ENCODE measurements at regions not wholly inside any gene's neighbourhood (a gene's known extent, or its start where the extent isn't known, plus 50 kb on each side); places are given as distances from the start of the nearest gene placed in this dataset.
A peak's percentile ranks its signal among the peaks of the same experiment; 100 is the strongest.
"Not testable (repeated sequence)": the region's sequence is repeated elsewhere in the genome, so short reads cannot be mapped to it uniquely, and the experiment has no call there.

- Histone ChIP-seq H3K36me3 (ENCODE audit: control insufficient read depth, insufficient read depth, low read length, severe bottlenecking) (no peaks in the 10 kb centered on the region), H3K4me3 (ENCODE audit: low read length) (no peak overlapping the region), H3K4me1 (ENCODE audit: control insufficient read depth, insufficient read depth, low read length) (no peaks in the 10 kb centered on the region), H3K9ac (ENCODE audit: low read length) (no peak overlapping the region), H3K27me3 (replicated peaks; ENCODE audit: control insufficient read depth, insufficient read depth, low read length) (no peaks in the 10 kb centered on the region), H3K9me3 (ENCODE audit: control insufficient read depth, low read length) (no peaks in the 10 kb centered on the region)
- DNase-seq (ENCODE audit: low read depth) = no peak
Observed at GRCh38 chr5:78726571-78726970, 78.0 kb upstream of the LHFPL2 start.

- H3K4me3 ChIP-seq (ENCODE audit: low read length) = no peak overlapping the region
- no peaks in the 10 kb centered on the region for H3K36me3 ChIP-seq (ENCODE audit: control insufficient read depth, insufficient read depth, low read length, severe bottlenecking)
- no peaks in the 10 kb centered on the region for H3K9me3 ChIP-seq (ENCODE audit: control insufficient read depth, low read length)
- no peak overlapping the region for H3K9ac ChIP-seq (ENCODE audit: low read length)
- H3K27me3 ChIP-seq (replicated peaks; ENCODE audit: control insufficient read depth, insufficient read depth, low read length) = no peaks in the 10 kb centered on the region
- H3K4me1 ChIP-seq (ENCODE audit: control insufficient read depth, insufficient read depth, low read length) = peaks cover under 1% of the 10 kb centered on the region
- DNase-seq (ENCODE audit: low read depth) = no peak
Observed at GRCh38 chr5:78726003-78726402, 77.4 kb upstream of the LHFPL2 start.

- Histone ChIP-seq H3K9ac (ENCODE audit: low read length) (no peak overlapping the region), H3K4me1 (ENCODE audit: control insufficient read depth, insufficient read depth, low read length) (peaks cover 11% of the 10 kb centered on the region), H3K27me3 (replicated peaks; ENCODE audit: control insufficient read depth, insufficient read depth, low read length) (no peaks in the 10 kb centered on the region), H3K36me3 (ENCODE audit: control insufficient read depth, insufficient read depth, low read length, severe bottlenecking) (no peaks in the 10 kb centered on the region), H3K4me3 (ENCODE audit: low read length) (no peak overlapping the region), H3K9me3 (ENCODE audit: control insufficient read depth, low read length) (no peaks in the 10 kb centered on the region)
- DNase-seq (ENCODE audit: low read depth) = no peak
Observed at GRCh38 chr5:78724061-78724460, 75.5 kb upstream of the LHFPL2 start.

- DNase-seq (ENCODE audit: low read depth) = no peak
- no peaks in the 10 kb centered on the region for H3K9me3 ChIP-seq (ENCODE audit: control insufficient read depth, low read length)
- H3K27me3 ChIP-seq (replicated peaks; ENCODE audit: control insufficient read depth, insufficient read depth, low read length) = no peaks in the 10 kb centered on the region
- no peak overlapping the region for H3K9ac ChIP-seq (ENCODE audit: low read length)
- H3K4me1 ChIP-seq (ENCODE audit: control insufficient read depth, insufficient read depth, low read length) = peaks cover 19% of the 10 kb centered on the region
- no peak overlapping the region for H3K4me3 ChIP-seq (ENCODE audit: low read length)
- H3K36me3 ChIP-seq (ENCODE audit: control insufficient read depth, insufficient read depth, low read length, severe bottlenecking) = no peaks in the 10 kb centered on the region
Observed at GRCh38 chr5:78720997-78721396, 72.4 kb upstream of the LHFPL2 start.

GRCh38 chr5:78720227-78720985 is 71.8 kb upstream of the LHFPL2 start:
- H3K27me3 ChIP-seq (replicated peaks; ENCODE audit: control insufficient read depth, insufficient read depth, low read length) = no peaks in the 10 kb centered on the region
- H3K36me3 ChIP-seq (ENCODE audit: control insufficient read depth, insufficient read depth, low read length, severe bottlenecking) = no peaks in the 10 kb centered on the region
- no peaks in the 10 kb centered on the region for H3K9me3 ChIP-seq (ENCODE audit: control insufficient read depth, low read length)
- DNase-seq (ENCODE audit: low read depth) = no peak
- peaks cover 21% of the 10 kb centered on the region for H3K4me1 ChIP-seq (ENCODE audit: control insufficient read depth, insufficient read depth, low read length)
- no peak overlapping the region for H3K9ac ChIP-seq (ENCODE audit: low read length)
- H3K4me3 ChIP-seq (ENCODE audit: low read length) = no peak overlapping the region

DNA sequence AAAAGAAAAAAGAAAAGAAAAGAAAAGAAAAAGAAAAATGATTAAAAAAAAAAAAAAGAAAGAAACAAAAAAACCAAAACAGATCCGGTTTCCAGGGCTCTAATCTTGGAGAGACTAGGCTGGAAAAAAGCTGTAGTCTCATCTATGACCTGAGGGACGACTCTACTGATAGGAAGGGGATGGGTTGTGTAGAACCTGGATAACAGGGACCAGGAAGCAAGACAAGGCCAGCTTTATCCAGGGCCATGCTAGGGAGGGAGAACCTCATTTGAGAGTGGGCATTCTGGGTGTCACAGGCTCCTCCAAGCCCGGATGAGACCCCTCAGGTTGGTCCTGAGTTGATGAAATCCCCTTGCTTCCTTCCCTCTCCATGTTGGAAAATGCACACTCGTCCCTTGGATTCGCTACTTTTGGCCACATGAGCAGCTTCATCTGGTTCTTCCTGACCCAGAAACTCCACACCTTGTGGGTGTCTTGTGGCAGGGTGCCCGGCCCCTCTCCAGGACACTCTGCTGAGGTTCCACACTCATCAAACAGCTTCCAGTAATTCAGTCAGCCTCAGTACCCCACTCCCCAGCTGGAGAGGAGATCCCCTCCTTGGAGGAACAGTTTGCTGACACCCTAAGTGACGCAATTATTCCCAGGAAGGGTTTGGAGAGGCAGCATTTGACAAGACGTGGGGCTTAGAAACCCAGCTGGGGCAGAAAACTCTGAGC is 71.1 kb upstream of the LHFPL2 start:
- Histone ChIP-seq H3K36me3 (ENCODE audit: control insufficient read depth, insufficient read depth, low read length, severe bottlenecking) (no peaks in the 10 kb centered on the region), H3K27me3 (replicated peaks; ENCODE audit: control insufficient read depth, insufficient read depth, low read length) (no peaks in the 10 kb centered on the region), H3K9me3 (ENCODE audit: control insufficient read depth, low read length) (no peaks in the 10 kb centered on the region), H3K9ac (ENCODE audit: low read length) (no peak overlapping the region), H3K4me3 (ENCODE audit: low read length) (no peak overlapping the region), H3K4me1 (ENCODE audit: control insufficient read depth, insufficient read depth, low read length) (peaks cover 21% of the 10 kb centered on the region)
- DNase-seq (ENCODE audit: low read depth) = no peak

DNA sequence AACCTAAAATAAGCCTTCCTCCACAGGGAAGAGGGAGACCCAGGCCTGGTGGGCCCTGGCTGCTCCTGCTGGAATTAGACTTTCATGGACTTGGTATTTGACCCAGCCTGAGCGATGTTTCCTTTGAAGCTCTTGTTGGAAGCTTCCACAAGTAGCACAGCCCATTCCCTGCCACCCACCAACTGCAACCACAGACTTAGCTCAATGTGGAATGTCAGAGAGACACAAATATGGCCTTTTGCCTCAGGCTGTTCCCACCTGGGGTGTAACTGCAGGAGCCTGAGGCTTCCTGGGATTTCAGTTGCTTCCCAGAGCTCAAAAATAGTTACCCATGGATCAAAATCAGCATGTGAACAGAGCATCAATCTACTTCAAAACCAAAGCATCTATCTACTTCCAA is 70.3 kb upstream of the LHFPL2 start:
- Histone ChIP-seq H3K36me3 (ENCODE audit: control insufficient read depth, insufficient read depth, low read length, severe bottlenecking) (no peaks in the 10 kb centered on the region), H3K4me1 (ENCODE audit: control insufficient read depth, insufficient read depth, low read length) (peaks cover 21% of the 10 kb centered on the region), H3K9me3 (ENCODE audit: control insufficient read depth, low read length) (no peaks in the 10 kb centered on the region), H3K4me3 (ENCODE audit: low read length) (no peak overlapping the region), H3K27me3 (replicated peaks; ENCODE audit: control insufficient read depth, insufficient read depth, low read length) (no peaks in the 10 kb centered on the region), H3K9ac (ENCODE audit: low read length) (no peak overlapping the region)
- no peak for DNase-seq (ENCODE audit: low read depth)

GRCh38 chr5:78717674-78718584 is 69.4 kb upstream of the LHFPL2 start:
- H3K9ac ChIP-seq (ENCODE audit: low read length) = no peak overlapping the region
- H3K4me3 ChIP-seq (ENCODE audit: low read length) = no peak overlapping the region
- H3K36me3 ChIP-seq (ENCODE audit: control insufficient read depth, insufficient read depth, low read length, severe bottlenecking) = no peaks in the 10 kb centered on the region
- no peaks in the 10 kb centered on the region for H3K27me3 ChIP-seq (replicated peaks; ENCODE audit: control insufficient read depth, insufficient read depth, low read length)
- peak; percentile 19 for DNase-seq (ENCODE audit: low read depth)
- peaks cover 21% of the 10 kb centered on the region for H3K4me1 ChIP-seq (ENCODE audit: control insufficient read depth, insufficient read depth, low read length)
- H3K9me3 ChIP-seq (ENCODE audit: control insufficient read depth, low read length) = no peaks in the 10 kb centered on the region

DNA sequence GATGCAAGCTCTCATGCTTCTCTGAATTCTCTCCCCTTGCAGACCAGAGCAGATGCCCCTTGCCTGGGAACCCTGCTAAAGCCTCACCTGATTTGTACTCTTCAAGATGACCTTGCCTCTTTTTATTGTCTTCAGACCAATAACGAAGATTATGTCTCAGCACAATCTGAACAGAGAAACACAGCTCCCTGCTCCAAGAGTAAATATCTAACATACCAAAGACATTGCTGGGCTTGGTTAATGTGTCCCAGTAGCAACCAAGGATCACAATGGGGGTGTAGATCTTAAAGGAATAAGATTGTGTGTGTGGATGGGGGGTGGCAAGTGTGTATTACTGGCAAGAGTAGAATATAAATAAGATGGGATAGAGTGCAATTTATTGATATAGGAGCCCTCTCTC is 67.6 kb upstream of the LHFPL2 start:
- Histone ChIP-seq H3K9ac (ENCODE audit: low read length) (no peak overlapping the region), H3K9me3 (ENCODE audit: control insufficient read depth, low read length) (no peaks in the 10 kb centered on the region), H3K27me3 (replicated peaks; ENCODE audit: control insufficient read depth, insufficient read depth, low read length) (no peaks in the 10 kb centered on the region), H3K36me3 (ENCODE audit: control insufficient read depth, insufficient read depth, low read length, severe bottlenecking) (no peaks in the 10 kb centered on the region), H3K4me1 (ENCODE audit: control insufficient read depth, insufficient read depth, low read length) (peaks cover 21% of the 10 kb centered on the region), H3K4me3 (ENCODE audit: low read length) (no peak overlapping the region)
- DNase-seq (ENCODE audit: low read depth) = peak; percentile 54

- not testable (repeated sequence) for H3K9ac ChIP-seq (ENCODE audit: low read length); H3K27me3 ChIP-seq (replicated peaks; ENCODE audit: control insufficient read depth, insufficient read depth, low read length); H3K9me3 ChIP-seq (ENCODE audit: control insufficient read depth, low read length); H3K4me3 ChIP-seq (ENCODE audit: low read length); H3K36me3 ChIP-seq (ENCODE audit: control insufficient read depth, insufficient read depth, low read length, severe bottlenecking); DNase-seq (ENCODE audit: low read depth)
- H3K4me1 ChIP-seq (ENCODE audit: control insufficient read depth, insufficient read depth, low read length) = peaks cover 13% of the 10 kb centered on the region
Observed at GRCh38 chr5:78715351-78715750, 66.8 kb upstream of the LHFPL2 start.

- not testable (repeated sequence) for H3K36me3 ChIP-seq (ENCODE audit: control insufficient read depth, insufficient read depth, low read length, severe bottlenecking); H3K4me3 ChIP-seq (ENCODE audit: low read length); DNase-seq (ENCODE audit: low read depth); H3K4me1 ChIP-seq (ENCODE audit: control insufficient read depth, insufficient read depth, low read length); H3K27me3 ChIP-seq (replicated peaks; ENCODE audit: control insufficient read depth, insufficient read depth, low read length); H3K9ac ChIP-seq (ENCODE audit: low read length); H3K9me3 ChIP-seq (ENCODE audit: control insufficient read depth, low read length)
Observed at GRCh38 chr5:78711670-78712069, 63.1 kb upstream of the LHFPL2 start.
